ENCODE measurements at regions not wholly inside any gene's neighbourhood (a gene's known extent, or its start where the extent isn't known, plus 50 kb on each side); places are given as distances from the start of the nearest gene placed in this dataset.
"Not testable (repeated sequence)": the region's sequence is repeated elsewhere in the genome, so short reads cannot be mapped to it uniquely, and the experiment has no call there.

DNA sequence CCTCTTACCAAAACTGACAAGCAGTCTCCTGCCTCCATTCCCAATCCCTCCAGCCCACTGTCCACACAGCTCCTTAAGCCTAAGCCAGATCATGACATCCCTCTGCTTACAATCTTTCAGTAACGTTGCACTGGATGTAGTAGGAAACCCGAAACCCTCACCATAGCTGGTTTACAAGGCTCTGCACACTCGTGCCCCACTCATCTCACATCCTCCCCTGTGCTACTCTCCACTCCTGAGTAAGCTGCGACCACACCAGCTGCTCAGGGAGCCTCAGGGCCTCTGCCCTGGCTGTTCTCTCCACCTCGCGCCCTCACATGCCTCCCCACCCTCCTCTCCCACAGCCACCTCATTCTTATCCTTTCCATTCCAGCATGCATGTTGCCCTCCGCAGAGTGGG, 288.9 kb downstream of the ANAPC1 start:
- TF ChIP-seq, protein P1, sequence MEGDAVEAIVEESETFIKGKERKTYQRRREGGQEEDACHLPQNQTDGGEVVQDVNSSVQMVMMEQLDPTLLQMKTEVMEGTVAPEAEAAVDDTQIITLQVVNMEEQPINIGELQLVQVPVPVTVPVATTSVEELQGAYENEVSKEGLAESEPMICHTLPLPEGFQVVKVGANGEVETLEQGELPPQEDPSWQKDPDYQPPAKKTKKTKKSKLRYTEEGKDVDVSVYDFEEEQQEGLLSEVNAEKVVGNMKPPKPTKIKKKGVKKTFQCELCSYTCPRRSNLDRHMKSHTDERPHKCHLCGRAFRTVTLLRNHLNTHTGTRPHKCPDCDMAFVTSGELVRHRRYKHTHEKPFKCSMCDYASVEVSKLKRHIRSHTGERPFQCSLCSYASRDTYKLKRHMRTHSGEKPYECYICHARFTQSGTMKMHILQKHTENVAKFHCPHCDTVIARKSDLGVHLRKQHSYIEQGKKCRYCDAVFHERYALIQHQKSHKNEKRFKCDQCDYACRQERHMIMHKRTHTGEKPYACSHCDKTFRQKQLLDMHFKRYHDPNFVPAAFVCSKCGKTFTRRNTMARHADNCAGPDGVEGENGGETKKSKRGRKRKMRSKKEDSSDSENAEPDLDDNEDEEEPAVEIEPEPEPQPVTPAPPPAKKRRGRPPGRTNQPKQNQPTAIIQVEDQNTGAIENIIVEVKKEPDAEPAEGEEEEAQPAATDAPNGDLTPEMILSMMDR (IDR thresholded peaks at IDR 0.05), result not testable (repeated sequence)
- TF ChIP-seq POLR2A (IDR thresholded peaks at IDR 0.05), result not testable (repeated sequence)

All from esophagus squamous epithelium (tissue), 4 donors.